Iris pigment epithelial cell (primary cell): ENCODE measurements at regions not wholly inside any gene's neighbourhood (a gene's known extent, or its start where the extent isn't known, plus 50 kb on each side); places are given as distances from the start of the nearest gene placed in this dataset.

ENCODE experiments used
- DNase-seq: peaks from one replicate; pipeline ENCODE4 v3.0.0-alpha.2; 2011; ENCODE audit warnings: low read depth

- no peak for DNase-seq
Observed at GRCh38 chr5:68352166-68352565, 136.6 kb downstream of the PIK3R1 start.

GRCh38 chr5:68353605-68354004 lies 138.0 kb downstream of the PIK3R1 start:
- peak; percentile 53 for DNase-seq

GRCh38 chr5:68354315-68354714 lies 138.8 kb downstream of the PIK3R1 start:
- no peak for DNase-seq

GRCh38 chr5:68356216-68356615 lies 140.7 kb downstream of the PIK3R1 start:
- no peak for DNase-seq

- DNase-seq, result no peak
Observed at GRCh38 chr5:68356623-68357022, 141.1 kb downstream of the PIK3R1 start.

GRCh38 chr5:68359699-68360098 lies 144.1 kb downstream of the PIK3R1 start:
- no peak for DNase-seq

- no peak for DNase-seq
Observed at GRCh38 chr5:68362331-68362730, 146.8 kb downstream of the PIK3R1 start.

- DNase-seq, result no peak
Observed at GRCh38 chr5:68365889-68366288, 150.3 kb downstream of the PIK3R1 start.

GRCh38 chr5:68367287-68367686 lies 151.7 kb downstream of the PIK3R1 start:
- DNase-seq, result no peak

GRCh38 chr5:68367717-68368116 lies 152.2 kb downstream of the PIK3R1 start:
- DNase-seq, result no peak

GRCh38 chr5:68368311-68369022 lies 152.9 kb downstream of the PIK3R1 start:
- DNase-seq, result peak; percentile 22

GRCh38 chr5:68369023-68369359 lies 153.4 kb downstream of the PIK3R1 start:
- peak; percentile 40 for DNase-seq

GRCh38 chr5:68369457-68370125 lies 154.0 kb downstream of the PIK3R1 start:
- no peak for DNase-seq

GRCh38 chr5:68370196-68370595 lies 154.6 kb downstream of the PIK3R1 start:
- DNase-seq, result no peak

- DNase-seq, result no peak
Observed at GRCh38 chr5:68371607-68372006, 156.1 kb downstream of the PIK3R1 start.

- no peak for DNase-seq
Observed at GRCh38 chr5:68372161-68372560, 156.6 kb downstream of the PIK3R1 start.

GRCh38 chr5:68373050-68373449 lies 157.5 kb downstream of the PIK3R1 start:
- DNase-seq, result no peak

- DNase-seq, result no peak
Observed at GRCh38 chr5:68374796-68375518, 159.4 kb downstream of the PIK3R1 start.

- DNase-seq, result no peak
Observed at GRCh38 chr5:68375540-68375939, 160.0 kb downstream of the PIK3R1 start.

GRCh38 chr5:68376935-68377334 lies 161.4 kb downstream of the PIK3R1 start:
- DNase-seq, result peak; percentile 7

- no peak for DNase-seq
Observed at GRCh38 chr5:68377733-68378132, 162.2 kb downstream of the PIK3R1 start.

- DNase-seq, result no peak
Observed at GRCh38 chr5:68378204-68378820, 162.8 kb downstream of the PIK3R1 start.
